ENCODE measurements at regions not wholly inside any gene's neighbourhood (a gene's known extent, or its start where the extent isn't known, plus 50 kb on each side); places are given as distances from the start of the nearest gene placed in this dataset.
"Not testable (repeated sequence)": the region's sequence is repeated elsewhere in the genome, so short reads cannot be mapped to it uniquely, and the experiment has no call there.

- DNase-seq (ENCODE audit: low spot score): no peak
- ATAC-seq: no peak
- intact Hi-C loops (cut with DNase I): no loop called here
Observed at GRCh38 chr2:84173041-84173440, 286.0 kb downstream of the SUCLG1 start.

- DNase-seq (ENCODE audit: low spot score) (no peak), ATAC-seq (no peak)
- intact Hi-C loops (cut with DNase I): no loop called here
Observed at GRCh38 chr2:84170979-84171378, 288.1 kb downstream of the SUCLG1 start.

GRCh38 chr2:84169871-84170270 is 289.2 kb downstream of the SUCLG1 start:
- intact Hi-C loops (cut with DNase I): no loop called here
- DNase-seq (ENCODE audit: low spot score) (no peak), ATAC-seq (no peak)

- ATAC-seq; DNase-seq (ENCODE audit: low spot score); intact Hi-C loops (cut with DNase I): not testable (repeated sequence)
Observed at GRCh38 chr2:84168552-84168951, 290.5 kb downstream of the SUCLG1 start.

- ATAC-seq (no peak), DNase-seq (ENCODE audit: low spot score) (no peak)
- intact Hi-C loops (cut with DNase I): no loop called here
Observed at GRCh38 chr2:84165256-84165655, 293.8 kb downstream of the SUCLG1 start.

GRCh38 chr2:84160453-84160852 is 298.6 kb downstream of the SUCLG1 start:
- DNase-seq (ENCODE audit: low spot score) (no peak), ATAC-seq (no peak)
- intact Hi-C loops (cut with DNase I): no loop called here

- no peak for ATAC-seq
- intact Hi-C loops (cut with DNase I): no loop called here
- DNase-seq (ENCODE audit: low spot score): no peak
Observed at GRCh38 chr2:84158605-84159004, 300.5 kb downstream of the SUCLG1 start.

GRCh38 chr2:84152462-84152861 is 306.6 kb downstream of the SUCLG1 start:
- ATAC-seq: no peak
- no peak for DNase-seq (ENCODE audit: low spot score)
- intact Hi-C loops (cut with DNase I): no loop called here

GRCh38 chr2:84144345-84144744 is 314.7 kb downstream of the SUCLG1 start:
- intact Hi-C loops (cut with DNase I): no loop called here
- ATAC-seq: no peak
- no peak for DNase-seq (ENCODE audit: low spot score)

- ATAC-seq (no peak), DNase-seq (ENCODE audit: low spot score) (no peak)
- intact Hi-C loops (cut with DNase I): no loop called here
Observed at GRCh38 chr2:84137034-84137433, 322.0 kb downstream of the SUCLG1 start.

GRCh38 chr2:84132370-84132769 is 326.7 kb downstream of the SUCLG1 start:
- no peak for DNase-seq (ENCODE audit: low spot score)
- ATAC-seq: no peak
- intact Hi-C loops (cut with DNase I): no loop called here

- no peak for ATAC-seq
Observed at GRCh38 chr2:84131278-84131830, 327.7 kb downstream of the SUCLG1 start.

GRCh38 chr2:84129018-84129417 is 330.1 kb downstream of the SUCLG1 start:
- DNase-seq (ENCODE audit: low spot score) (no peak), ATAC-seq (no peak)
- intact Hi-C loops (cut with DNase I): no loop called here

More at GRCh38 chr2:84131278-84131830, 327.7 kb downstream of the SUCLG1 start:
- no peak for DNase-seq (ENCODE audit: low spot score)
- intact Hi-C loops (cut with DNase I): no loop called here

- DNase-seq (ENCODE audit: low spot score); intact Hi-C loops (cut with DNase I); ATAC-seq: not testable (repeated sequence)
Observed at GRCh38 chr2:84127812-84128211, 331.3 kb downstream of the SUCLG1 start.

GRCh38 chr2:84126530-84126929 is 332.6 kb downstream of the SUCLG1 start:
- no peak for ATAC-seq
- no peak for DNase-seq (ENCODE audit: low spot score)
- intact Hi-C loops (cut with DNase I): no loop called here

- intact Hi-C loops (cut with DNase I): no loop called here
- DNase-seq (ENCODE audit: low spot score): no peak
- no peak for ATAC-seq
Observed at GRCh38 chr2:84126084-84126483, 333.0 kb downstream of the SUCLG1 start.

GRCh38 chr2:84116143-84116542 is 342.9 kb downstream of the SUCLG1 start:
- ATAC-seq: no peak
- intact Hi-C loops (cut with DNase I): no loop called here

GRCh38 chr2:84115173-84115857 is 343.8 kb downstream of the SUCLG1 start:
- ATAC-seq (no peak), DNase-seq (ENCODE audit: low spot score) (no peak)
- intact Hi-C loops (cut with DNase I): no loop called here

More at GRCh38 chr2:84116143-84116542, 342.9 kb downstream of the SUCLG1 start:
- no peak for DNase-seq (ENCODE audit: low spot score)

GRCh38 chr2:84103816-84104527 is 355.1 kb downstream of the SUCLG1 start:
- intact Hi-C loops (cut with DNase I); ATAC-seq; DNase-seq (ENCODE audit: low spot score): not testable (repeated sequence)

GRCh38 chr2:84102274-84102673 is 356.8 kb downstream of the SUCLG1 start:
- ATAC-seq: no peak
- intact Hi-C loops (cut with DNase I): no loop called here
- no peak for DNase-seq (ENCODE audit: low spot score)
